Fibroblast of skin of left biceps (primary cell): ENCODE measurements at regions not wholly inside any gene's neighbourhood (a gene's known extent, or its start where the extent isn't known, plus 50 kb on each side); places are given as distances from the start of the nearest gene placed in this dataset.
A peak's percentile ranks its signal among the peaks of the same experiment; 100 is the strongest.

Experiments used
- DNase-seq, 2 experiments: peaks; one replicate each; pipeline ENCODE4 v3.0.0-alpha.2; 2013; ENCODE audit warnings: low read depth in 2 of 2

- no peak for DNase-seq
Observed at GRCh38 chr4:187575706-187576105, 419.9 kb upstream of the ZFP42 start.

GRCh38 chr4:187576751-187577150 lies 418.8 kb upstream of the ZFP42 start:
- DNase-seq = no peak

GRCh38 chr4:187577941-187578480 lies 417.6 kb upstream of the ZFP42 start:
- no peak for DNase-seq

GRCh38 chr4:187586892-187587291 lies 408.7 kb upstream of the ZFP42 start:
- DNase-seq = no peak

- no peak for DNase-seq
Observed at GRCh38 chr4:187598196-187598595, 397.4 kb upstream of the ZFP42 start.

- DNase-seq = no peak
Observed at GRCh38 chr4:187602339-187603092, 393.1 kb upstream of the ZFP42 start.

GRCh38 chr4:187603093-187604025 lies 392.2 kb upstream of the ZFP42 start:
- peak; percentile 93 to 94 for DNase-seq

GRCh38 chr4:187604984-187605383 lies 390.6 kb upstream of the ZFP42 start:
- DNase-seq = no peak

- no peak for DNase-seq
Observed at GRCh38 chr4:187606581-187606980, 389.0 kb upstream of the ZFP42 start.

GRCh38 chr4:187608001-187608421 lies 387.6 kb upstream of the ZFP42 start:
- DNase-seq = peak; percentile 65 to 74

GRCh38 chr4:187612301-187612700 lies 383.3 kb upstream of the ZFP42 start:
- no peak for DNase-seq

- DNase-seq = no peak
Observed at GRCh38 chr4:187613089-187613839, 382.3 kb upstream of the ZFP42 start.

GRCh38 chr4:187615972-187616371 lies 379.6 kb upstream of the ZFP42 start:
- DNase-seq = no peak

GRCh38 chr4:187617113-187617512 lies 378.5 kb upstream of the ZFP42 start:
- no peak for DNase-seq

- DNase-seq = peak; percentile 45 to 49
Observed at GRCh38 chr4:187618701-187619281, 376.8 kb upstream of the ZFP42 start.

GRCh38 chr4:187619319-187619718 lies 376.3 kb upstream of the ZFP42 start:
- no peak for DNase-seq

GRCh38 chr4:187632260-187632995 lies 363.1 kb upstream of the ZFP42 start:
- DNase-seq = no peak

- no peak for DNase-seq
Observed at GRCh38 chr4:187633245-187633644, 362.3 kb upstream of the ZFP42 start.

- DNase-seq = peak; percentile 70 to 76
Observed at GRCh38 chr4:187656959-187657358, 338.6 kb upstream of the ZFP42 start.

- DNase-seq = no peak
Observed at GRCh38 chr4:187663076-187663475, 332.5 kb upstream of the ZFP42 start.

- no peak for DNase-seq
Observed at GRCh38 chr4:187664011-187664410, 331.6 kb upstream of the ZFP42 start.
